Caki2 (cell line): ENCODE measurements at regions not wholly inside any gene's neighbourhood (a gene's known extent, or its start where the extent isn't known, plus 50 kb on each side); places are given as distances from the start of the nearest gene placed in this dataset.
"Not testable (repeated sequence)": the region's sequence is repeated elsewhere in the genome, so short reads cannot be mapped to it uniquely, and the experiment has no call there.

ENCODE experiments used
- DNase-seq: peaks from one replicate; pipeline ENCODE4 v3.0.0-alpha.2; 2015; ENCODE audit warnings: low read depth
- in situ Hi-C: cut with HindIII; loops from 2 replicates; pipeline ENCODE4 v1.10.0; 2016; ENCODE audit warnings: low sequenced_read_pairs, low pct_unique_long_range_greater_than_20kb, mixed read lengths

DNA sequence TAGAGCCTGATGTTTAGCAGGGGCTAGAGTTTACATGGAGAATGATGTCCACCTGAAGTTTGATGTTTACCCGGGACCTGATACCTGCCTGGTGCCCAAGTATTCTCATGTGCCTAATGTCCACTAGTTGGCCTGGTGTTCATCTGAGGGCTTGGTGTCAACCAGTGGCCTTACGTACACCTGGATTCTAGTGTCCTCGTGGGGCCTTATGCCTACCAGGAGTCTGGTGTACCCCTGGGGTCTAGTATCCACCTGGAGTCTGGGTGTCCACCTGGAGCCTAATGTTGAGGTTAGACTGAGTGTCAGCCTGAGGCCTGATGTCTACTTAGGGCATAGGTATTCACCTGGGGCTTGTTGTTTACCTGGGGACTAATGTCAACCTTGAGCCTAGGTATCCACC lies 195.7 kb downstream of the POTEM start:
- in situ Hi-C loops, DNase-seq: not testable (repeated sequence)

DNA sequence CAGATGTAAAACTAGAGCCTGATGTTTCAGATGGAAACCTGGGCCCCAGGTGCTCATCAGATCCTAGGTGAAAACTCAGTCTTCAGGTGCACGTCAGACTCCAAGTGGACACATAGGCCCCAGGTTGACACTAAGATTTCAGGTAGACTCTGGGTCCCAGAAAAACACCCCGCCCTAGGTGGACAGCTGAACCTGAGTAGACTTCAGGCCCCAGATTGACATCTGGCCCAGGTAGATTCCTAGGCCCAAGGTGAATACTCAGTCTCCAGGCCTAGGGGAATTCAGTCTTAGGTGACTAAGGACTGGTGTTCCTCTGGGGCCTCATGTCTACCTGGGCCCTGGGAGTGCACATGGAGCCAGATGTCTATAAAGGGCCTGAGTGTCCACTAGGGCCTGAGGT lies 196.7 kb downstream of the POTEM start:
- not testable (repeated sequence) for DNase-seq

DNA sequence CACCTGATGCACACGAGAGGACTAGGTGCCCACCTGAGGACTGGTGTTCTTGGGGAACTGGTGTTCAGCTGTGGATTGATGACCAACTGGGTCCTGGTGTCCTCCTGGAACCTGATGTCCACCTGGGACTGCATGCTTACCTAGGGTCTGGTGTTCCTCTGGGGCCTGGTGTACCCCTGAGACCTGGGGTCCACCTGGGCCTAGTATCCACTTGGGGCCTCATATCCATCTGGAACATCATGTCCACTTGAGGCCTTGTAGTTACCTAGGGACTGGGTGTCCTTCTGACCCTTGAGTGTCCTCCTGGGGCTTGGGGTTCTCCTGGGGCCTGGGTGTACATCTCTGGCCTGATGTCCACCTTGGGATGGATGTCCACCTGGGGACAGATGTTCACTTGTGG lies 197.2 kb downstream of the POTEM start:
- in situ Hi-C loops, DNase-seq: not testable (repeated sequence)

More for the DNA sequence above, 196.7 kb downstream of the POTEM start:
- in situ Hi-C loops: not testable (repeated sequence)

DNA sequence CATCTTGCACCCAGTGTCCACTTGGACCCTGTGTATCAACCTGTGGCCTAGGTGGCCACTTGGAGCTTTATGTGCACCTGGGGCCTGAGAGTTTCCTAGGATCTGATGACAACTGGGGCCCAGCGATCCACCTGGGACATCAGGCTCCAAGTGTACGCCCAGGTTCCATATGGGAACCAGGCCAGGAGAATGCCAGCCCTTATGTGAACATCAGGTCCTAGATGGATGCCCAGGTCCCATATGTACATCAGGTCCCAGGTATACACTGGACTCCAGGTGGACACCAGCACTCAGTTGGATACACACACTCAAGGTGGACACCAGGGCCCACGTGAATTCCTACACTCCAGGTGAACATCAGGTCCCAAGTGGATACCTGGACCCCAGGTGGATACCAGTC lies 198.8 kb downstream of the POTEM start:
- DNase-seq, in situ Hi-C loops: not testable (repeated sequence)

DNA sequence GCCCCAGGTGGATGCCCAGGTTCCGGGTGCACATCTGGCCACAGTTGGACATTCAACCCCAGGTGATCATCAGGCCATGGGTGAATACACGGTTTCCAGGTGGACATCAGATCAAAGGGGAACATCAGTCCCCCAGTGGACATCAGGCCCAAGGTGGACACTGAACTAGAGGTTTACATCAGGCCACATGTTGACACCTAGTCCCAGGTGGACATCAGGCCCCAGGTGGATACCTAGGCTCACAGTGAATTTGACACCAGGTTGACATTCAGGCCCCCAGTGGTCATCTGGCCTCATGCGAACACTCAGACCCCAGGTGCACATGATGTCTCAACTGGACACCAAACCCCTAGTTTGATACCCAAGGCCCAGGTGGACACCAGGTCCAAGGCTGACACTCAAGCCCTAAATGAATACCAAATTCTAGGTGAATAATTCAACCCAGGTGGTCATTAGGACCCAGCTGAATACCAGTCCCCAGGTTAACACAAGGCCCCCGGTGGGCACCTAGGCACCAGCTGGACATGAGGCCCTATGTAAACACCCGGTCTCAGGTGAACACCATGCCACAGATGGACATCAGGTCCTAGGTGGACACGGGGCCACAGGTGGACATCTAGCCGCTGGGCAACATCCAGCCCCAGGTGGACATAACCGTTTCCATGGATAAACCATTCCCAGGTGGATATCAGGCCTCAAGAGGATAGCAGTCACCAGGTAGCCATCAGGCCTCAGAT lies 200.4 kb downstream of the POTEM start:
- DNase-seq, in situ Hi-C loops: not testable (repeated sequence)

DNA sequence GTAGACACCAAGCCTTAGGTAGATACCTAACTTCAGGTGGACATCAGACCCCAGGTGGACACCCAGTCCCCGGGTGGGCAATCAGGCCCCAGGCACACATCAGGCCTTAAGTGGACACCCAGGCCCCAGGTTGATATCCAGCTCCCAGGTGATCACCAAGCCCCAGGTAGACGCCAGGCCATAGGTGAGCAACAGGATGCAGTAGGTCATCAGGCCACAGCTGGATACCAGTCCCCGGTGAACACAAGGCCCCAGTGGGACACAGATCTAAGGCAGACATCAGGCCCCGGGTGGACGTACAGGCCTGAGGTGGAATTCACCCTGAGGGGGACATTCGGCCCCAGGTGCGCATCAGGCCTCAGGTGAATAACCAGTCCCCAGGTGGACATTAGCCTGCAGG lies 201.0 kb downstream of the POTEM start:
- DNase-seq, in situ Hi-C loops: not testable (repeated sequence)

DNA sequence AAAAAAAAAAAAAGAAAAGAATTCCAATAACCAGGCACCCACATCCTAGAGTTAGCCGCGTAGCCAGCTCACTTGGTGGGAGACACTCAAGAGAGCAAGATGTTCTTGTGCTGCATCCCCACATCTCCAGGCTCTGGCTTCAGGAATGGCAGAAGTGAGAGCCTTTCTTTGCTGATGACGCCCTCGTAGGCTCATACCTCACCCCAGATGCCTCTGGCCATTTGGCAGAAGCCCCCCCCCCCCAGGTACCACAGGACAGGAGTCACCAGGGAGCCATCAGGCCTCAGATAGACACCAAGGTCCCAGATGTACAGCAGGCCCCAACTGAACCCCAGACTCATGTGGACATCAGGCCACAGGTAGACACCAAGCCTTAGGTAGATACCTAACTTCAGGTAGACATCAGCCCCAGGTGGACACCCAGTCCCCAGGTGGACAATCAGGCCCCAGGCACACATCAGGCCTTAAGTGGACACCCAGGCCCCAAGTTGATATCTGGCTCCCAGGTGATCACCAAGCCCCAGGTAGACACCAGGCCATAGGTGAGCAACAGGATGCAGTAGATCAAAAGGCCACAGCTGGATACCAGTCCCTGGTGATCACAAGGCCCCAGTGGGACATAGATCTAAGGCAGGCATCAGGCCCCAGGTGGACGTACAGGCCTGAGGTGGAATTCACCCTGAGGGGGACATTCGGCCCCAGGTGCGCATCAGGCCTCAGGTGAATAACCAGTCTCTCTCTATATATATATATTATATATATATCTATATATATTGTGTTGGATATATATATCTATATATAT lies 202.5 kb downstream of the POTEM start:
- in situ Hi-C loops, DNase-seq: not testable (repeated sequence)

DNA sequence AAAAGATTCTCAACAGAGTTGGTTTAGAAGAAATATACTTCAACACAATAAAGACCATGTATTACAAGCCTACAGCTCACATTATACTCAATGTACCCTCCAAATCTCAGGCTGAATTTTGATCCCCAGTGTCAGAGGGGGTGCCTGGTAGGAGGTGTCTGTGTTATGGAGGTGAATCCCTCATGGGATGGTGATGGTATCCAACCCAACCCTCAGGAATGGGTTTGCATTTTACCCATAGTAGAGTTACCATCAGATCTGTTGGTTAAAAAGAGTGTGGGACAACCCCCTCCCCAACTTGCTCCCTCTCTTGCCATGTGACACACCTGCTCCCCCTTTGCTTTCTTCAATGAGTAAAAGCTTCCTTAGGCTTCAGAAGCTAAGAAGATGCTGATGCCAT lies 205.5 kb downstream of the POTEM start:
- DNase-seq, in situ Hi-C loops: not testable (repeated sequence)

DNA sequence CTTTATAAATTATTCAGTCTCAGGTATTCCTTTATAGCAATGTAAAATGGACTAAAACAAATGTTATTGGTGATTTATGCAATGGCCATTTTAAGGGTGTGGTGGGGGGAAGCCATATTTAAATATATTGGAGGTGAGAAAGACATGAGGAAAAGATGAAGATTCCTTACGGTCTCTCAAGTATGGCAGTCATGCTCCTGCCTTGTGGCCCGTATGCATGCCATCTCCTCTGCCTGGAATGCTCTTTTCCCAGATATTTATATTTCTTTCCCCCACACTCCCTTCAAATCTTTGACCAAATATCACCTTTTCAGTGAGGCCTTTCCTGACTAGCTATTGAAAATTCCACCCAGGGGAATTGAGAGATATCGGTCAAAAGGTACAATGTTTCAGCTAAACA lies 206.0 kb downstream of the POTEM start:
- in situ Hi-C loops, DNase-seq: not testable (repeated sequence)

DNA sequence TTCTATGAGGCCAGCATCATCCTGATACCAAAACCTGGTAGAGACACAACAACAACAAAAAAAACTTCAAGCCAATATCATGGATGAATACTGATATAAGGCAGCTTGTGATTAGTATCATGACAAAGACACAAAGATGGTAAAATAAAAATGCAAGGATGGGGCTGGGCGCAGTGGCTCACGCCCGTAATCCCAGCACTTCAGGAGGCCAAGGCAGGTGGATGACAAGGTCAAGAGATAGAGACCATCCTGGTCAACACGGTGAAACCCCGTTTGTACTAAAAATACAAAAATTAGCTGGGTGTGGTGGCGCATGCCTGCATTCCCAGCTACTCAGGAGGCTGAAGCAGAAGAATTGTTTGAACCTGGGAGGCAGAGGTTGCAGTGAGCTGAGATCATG lies 210.2 kb downstream of the POTEM start:
- DNase-seq, in situ Hi-C loops: not testable (repeated sequence)

DNA sequence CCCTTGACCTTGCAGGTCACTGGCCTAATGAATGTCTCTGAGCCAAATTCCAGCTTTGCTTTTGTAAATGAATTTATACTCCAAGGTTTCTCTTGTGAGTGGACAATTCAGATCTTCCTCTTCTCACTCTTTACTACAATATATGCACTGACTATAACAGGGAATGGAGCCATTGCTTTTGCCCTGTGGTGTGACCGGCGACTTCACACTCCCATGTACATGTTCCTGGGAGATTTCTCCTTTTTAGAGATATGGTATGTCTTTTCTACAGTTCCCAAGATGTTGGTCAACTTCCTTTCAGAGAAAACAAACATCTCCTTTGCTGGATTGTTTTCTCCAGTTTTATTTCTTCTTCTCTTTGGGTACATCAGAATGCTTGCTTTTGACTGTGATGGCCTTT lies 213.1 kb downstream of the POTEM start:
- in situ Hi-C loops, DNase-seq: not testable (repeated sequence)

DNA sequence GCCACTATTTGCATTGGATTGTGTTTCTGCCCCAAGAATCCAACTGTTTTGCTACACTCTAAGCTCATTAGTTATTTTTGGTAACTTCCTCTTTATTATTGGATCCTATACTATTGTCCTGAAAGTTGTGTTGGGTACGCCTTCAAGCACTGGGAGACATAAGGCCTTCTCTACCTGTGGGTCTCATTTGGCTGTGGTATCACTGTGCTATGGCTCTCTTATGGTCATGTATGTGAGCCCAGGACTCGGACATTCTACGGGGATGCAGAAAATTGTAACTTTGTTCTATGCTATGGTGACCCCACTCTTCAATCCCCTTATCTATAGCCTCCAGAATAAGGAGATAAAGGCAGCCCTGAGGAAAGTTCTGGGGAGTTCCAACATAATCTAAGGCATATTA lies 213.6 kb downstream of the POTEM start:
- DNase-seq, in situ Hi-C loops: not testable (repeated sequence)

DNA sequence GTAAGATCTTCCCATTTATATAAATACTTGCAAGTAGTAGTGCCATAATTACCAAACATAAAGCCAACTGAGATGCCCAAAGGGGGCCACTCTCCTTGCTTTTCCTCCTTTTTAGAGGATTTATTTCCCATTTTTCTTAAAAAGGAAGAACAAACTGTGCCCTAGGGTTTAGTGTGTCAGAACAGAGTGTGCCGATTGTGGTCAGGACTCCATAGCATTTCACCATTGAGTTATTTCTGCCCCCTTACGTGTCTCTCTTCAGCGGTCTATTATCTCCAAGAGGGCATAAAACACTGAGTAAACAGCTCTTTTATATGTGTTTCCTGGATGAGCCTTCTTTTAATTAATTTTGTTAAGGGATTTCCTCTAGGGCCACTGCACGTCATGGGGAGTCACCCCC lies 227.9 kb downstream of the POTEM start:
- not testable (repeated sequence) for DNase-seq

DNA sequence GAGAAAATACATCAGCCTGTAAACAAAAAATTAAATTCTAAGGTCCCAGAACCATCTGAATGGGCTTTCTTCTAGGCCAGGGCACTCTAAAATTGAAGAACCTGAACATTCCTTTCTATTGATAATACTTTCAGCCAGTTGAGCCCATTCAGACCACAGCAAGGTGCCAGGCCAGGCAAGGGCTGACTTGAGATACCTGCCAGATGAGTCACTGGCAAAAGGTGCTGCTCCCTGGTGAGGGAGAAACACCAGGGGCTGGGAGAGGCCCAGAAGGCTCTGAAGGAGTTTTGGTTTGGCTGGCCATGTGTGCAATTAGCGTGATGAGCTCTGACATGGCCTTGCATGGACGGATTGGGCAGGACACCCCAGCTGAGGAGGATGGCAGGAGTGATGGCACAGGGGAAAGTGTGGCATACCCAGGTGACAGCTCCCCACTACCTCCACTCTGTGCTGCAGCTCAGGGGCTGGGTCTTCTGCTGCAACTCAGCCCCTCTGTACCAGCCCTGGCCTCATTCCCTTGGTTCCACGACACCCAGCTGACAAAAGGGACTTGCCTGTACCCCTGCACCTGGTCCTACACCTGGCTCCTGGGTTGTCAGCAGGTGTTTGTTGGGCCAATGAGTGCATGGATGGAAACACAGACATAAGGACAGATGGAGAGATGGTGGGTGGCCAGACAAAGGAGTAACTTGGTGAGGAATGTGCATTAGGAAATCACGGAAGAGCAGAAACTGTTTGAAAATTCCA lies 230.4 kb downstream of the POTEM start:
- in situ Hi-C loops, DNase-seq: not testable (repeated sequence)

More for the DNA sequence above, 227.9 kb downstream of the POTEM start:
- in situ Hi-C loops: not testable (repeated sequence)

DNA sequence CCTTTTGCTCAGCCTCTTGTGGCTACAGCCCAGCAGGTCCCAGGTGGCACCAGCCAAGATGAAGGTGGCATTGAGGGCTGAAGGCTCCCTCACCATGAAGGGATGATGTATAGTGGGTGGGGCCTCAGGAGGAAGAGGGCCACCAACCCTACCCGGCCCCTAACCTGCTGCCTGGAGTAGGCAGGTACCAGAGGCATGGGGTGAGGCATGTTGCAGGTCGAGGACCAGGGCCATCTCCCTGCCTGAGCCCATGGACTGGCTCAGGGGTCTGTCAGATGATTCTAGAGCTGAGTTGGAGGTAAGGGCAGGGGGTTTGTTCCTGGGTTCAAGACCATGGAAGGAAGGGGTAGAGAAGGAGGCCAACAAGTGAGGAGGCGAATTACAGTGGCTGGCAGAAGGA lies 231.1 kb downstream of the POTEM start:
- in situ Hi-C loops: not testable (repeated sequence)

DNA sequence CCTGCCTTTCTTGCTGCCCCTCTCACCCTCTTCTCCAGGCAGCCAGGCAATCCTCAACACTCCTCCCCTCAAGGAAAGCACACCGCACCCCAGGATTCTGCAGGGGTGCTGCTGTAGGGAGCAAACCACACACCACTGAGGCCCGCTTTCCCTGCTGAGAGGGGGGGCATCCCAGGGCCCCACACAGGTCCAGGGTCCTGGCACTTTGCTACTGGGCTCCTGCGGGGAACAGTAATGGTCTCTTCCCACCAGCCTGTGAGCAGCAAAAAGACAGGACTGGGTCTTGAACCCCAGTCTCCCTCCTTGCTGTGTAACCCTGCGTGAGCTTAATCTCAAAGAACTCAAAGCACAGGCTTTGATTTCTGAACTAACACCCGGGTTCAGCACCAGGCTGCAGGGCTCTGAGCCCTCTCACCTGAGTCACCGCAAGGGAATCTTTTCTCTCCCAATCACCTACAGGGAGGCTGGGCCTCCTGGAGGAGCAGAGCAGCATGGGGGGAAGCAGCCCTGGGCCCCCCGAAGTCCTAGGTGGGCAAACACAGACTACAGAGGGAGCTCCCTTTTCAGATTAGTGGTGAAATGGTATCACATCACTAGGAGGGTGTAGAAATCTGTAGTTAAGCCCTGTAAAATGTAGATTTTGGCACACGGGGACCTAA lies 232.6 kb downstream of the POTEG start:
- in situ Hi-C loops, DNase-seq: not testable (repeated sequence)

More for the DNA sequence above, 231.1 kb downstream of the POTEM start:
- DNase-seq: not testable (repeated sequence)

DNA sequence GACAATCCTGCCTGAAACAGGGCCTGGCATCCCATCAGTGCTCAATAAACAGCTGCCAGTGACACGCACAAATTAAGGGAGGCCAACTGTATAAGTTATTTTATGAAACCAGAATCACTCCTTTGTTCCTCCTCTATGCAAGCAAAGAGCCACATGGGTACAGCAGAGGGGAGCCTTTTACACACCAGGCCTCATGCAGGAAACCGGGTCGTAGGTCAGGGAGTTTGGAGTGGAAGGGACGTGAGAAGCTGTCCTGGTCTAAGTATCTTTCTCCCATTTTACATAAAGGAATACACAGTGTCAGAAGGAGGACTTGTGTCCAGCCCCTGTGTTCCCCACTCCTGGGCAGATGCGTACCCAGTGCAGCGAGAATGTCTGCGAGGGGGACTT lies 232.1 kb downstream of the POTEG start:
- in situ Hi-C loops, DNase-seq: not testable (repeated sequence)
